K562 (cell line): ENCODE measurements at regions not wholly inside any gene's neighbourhood (a gene's known extent, or its start where the extent isn't known, plus 50 kb on each side); places are given as distances from the start of the nearest gene placed in this dataset.

Experiments used
- XRCC5 ChIP-seq: fragments of 200-400 bp; formaldehyde crosslinking; IDR thresholded peaks from 2 replicates; pipeline ENCODE4 v1.6.1; 2017; ENCODE audit warnings: low read depth, mild to moderate bottlenecking, low read length
- ZNF318 ChIP-seq, 2 experiments: fragments of 450-650 bp; IDR thresholded peaks; 2 replicates each; pipeline ENCODE4 v1.6.1; 2016; ENCODE audit warnings: mild to moderate bottlenecking in 2 of 2, borderline replicate concordance in 1 of 2, low read depth in 1 of 2, moderate library complexity in 1 of 2
- ZNF764 ChIP-seq: fragments of 250-450 bp; sonication (Bioruptor Pico); IDR thresholded peaks from 2 replicates; pipeline ENCODE4 v1.4.0; 2020; ENCODE audit warnings: low read depth, mild to moderate bottlenecking, moderate library complexity

GRCh38 chr14:98168211-98168985 lies 1103.6 kb downstream of the BCL11B start (continued):
- TF ChIP-seq ZNF318 (IDR thresholded peaks at IDR 0.05; ENCODE audit: borderline replicate concordance in 1 of 2, low read depth in 1 of 2) (no peak), XRCC5 (no peak), ZNF764 (CRISPR knock-in tag) (no peak)
